AG10803 (cell line): ENCODE measurements at regions not wholly inside any gene's neighbourhood (a gene's known extent, or its start where the extent isn't known, plus 50 kb on each side); places are given as distances from the start of the nearest gene placed in this dataset.
A peak's percentile ranks its signal among the peaks of the same experiment; 100 is the strongest.

Experiments used
- DNase-seq: peaks from one replicate; pipeline ENCODE4 v3.0.0; 2010; ENCODE audit warnings: low read depth
- H3K4me3 ChIP-seq: 2 replicates; pipeline ENCODE4 v1.5.1; 2011; ENCODE audit warnings: mild to moderate bottlenecking, low read length, control low read depth
- TF ChIP-seq, protein P1 (sequence below): conservative IDR thresholded peaks from 2 replicates; pipeline ENCODE4 v1.5.1; 2011; ENCODE audit warnings: mild to moderate bottlenecking, low read length, control low read depth, inconsistent platforms

GRCh38 chr12:69083689-69084088 is 150.7 kb upstream of the CPM start:
- no peak overlapping the region for H3K4me3 ChIP-seq
- no peak for DNase-seq
- TF ChIP-seq, protein P1, sequence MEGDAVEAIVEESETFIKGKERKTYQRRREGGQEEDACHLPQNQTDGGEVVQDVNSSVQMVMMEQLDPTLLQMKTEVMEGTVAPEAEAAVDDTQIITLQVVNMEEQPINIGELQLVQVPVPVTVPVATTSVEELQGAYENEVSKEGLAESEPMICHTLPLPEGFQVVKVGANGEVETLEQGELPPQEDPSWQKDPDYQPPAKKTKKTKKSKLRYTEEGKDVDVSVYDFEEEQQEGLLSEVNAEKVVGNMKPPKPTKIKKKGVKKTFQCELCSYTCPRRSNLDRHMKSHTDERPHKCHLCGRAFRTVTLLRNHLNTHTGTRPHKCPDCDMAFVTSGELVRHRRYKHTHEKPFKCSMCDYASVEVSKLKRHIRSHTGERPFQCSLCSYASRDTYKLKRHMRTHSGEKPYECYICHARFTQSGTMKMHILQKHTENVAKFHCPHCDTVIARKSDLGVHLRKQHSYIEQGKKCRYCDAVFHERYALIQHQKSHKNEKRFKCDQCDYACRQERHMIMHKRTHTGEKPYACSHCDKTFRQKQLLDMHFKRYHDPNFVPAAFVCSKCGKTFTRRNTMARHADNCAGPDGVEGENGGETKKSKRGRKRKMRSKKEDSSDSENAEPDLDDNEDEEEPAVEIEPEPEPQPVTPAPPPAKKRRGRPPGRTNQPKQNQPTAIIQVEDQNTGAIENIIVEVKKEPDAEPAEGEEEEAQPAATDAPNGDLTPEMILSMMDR: no peak

GRCh38 chr12:69084816-69085378 is 151.9 kb upstream of the CPM start:
- no peak for DNase-seq
- no peak overlapping the region for H3K4me3 ChIP-seq
- TF ChIP-seq, protein P1: no peak

DNA sequence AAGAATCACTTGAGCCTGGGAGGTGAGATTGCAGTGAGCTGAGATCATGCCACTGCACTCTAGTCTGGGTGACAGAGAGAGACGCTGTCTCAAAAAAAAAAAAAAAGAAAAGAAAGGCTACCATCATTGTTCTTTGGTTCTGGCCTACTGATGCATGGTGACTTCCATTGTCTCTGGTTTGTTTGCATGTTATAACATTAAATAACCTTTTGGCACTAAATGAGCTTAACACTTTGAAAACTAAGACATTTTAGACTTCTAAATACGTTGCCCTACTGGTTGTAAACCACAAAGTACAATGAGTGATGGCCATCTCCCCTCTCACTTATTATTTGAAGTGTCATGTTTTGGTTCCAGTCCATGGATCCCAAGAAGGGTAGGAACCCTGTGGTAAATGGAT is 152.9 kb upstream of the CPM start:
- no peak overlapping the region for H3K4me3 ChIP-seq
- DNase-seq: no peak
- TF ChIP-seq, protein P1: no peak

GRCh38 chr12:69087986-69088385 is 151.4 kb upstream of the CPSF6 start:
- DNase-seq: no peak
- TF ChIP-seq, protein P1: no peak
- H3K4me3 ChIP-seq: no peak overlapping the region

DNA sequence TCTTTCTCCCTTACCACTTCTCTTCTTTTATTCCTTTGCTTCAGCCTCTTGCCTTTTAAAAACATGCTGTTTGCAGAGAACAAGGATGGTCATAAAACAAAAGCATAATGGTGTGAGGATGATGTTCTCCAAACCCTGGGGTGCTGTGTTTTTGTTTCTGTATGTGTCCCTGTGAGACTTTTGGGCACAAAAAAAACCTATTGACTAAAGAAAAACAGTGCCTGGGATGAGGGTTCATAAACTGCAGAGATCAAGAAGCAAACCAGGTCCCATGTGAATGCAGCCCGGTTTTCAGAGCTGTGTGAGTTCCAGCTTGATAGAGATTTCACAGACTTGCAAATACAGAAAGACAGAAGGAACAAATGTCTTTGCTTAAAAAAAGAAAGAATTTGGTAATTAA is 148.6 kb upstream of the CPSF6 start:
- no peak for DNase-seq
- H3K4me3 ChIP-seq: no peak overlapping the region
- TF ChIP-seq, protein P1: no peak

- TF ChIP-seq, protein P1: peak; percentile 10; the same call in 1 of the 2 replicates
- H3K4me3 ChIP-seq: no peak overlapping the region
These were observed 147.8 kb upstream of the CPSF6 start for GRCh38 chr12:69091442-69092017.

DNA sequence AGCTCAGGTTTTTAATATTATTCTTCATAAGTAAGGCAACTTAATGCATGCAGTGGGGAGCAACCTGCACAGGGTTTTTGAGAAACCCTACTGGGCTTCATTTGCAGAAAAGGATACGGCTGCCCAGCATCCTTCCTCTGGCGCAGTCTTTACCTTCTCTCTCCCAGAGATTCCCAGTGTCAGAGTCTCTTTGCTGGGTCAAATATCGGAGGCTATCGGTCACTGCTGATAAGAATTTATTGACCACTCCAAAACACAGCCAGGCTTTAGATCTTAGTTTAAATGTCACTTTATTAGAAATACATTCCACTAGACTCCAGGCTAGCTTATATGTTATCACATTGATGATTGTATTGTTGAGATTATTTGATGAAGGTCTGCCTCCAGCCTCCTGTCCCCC is 147.2 kb upstream of the CPSF6 start:
- DNase-seq: no peak
- no peak overlapping the region for H3K4me3 ChIP-seq
- TF ChIP-seq, protein P1: no peak

More at GRCh38 chr12:69091442-69092017, 147.8 kb upstream of the CPSF6 start:
- DNase-seq: no peak
